Right lobe of liver (tissue), 6 donors: ENCODE measurements at regions not wholly inside any gene's neighbourhood (a gene's known extent, or its start where the extent isn't known, plus 50 kb on each side); places are given as distances from the start of the nearest gene placed in this dataset.
"Not testable (repeated sequence)": the region's sequence is repeated elsewhere in the genome, so short reads cannot be mapped to it uniquely, and the experiment has no call there.

Experiments used
- ATAC-seq, 4 donors: fragments of 200-7000 bp; cut with Tn5 transposase; one replicate each; pipeline ENCODE4 v1.9.1; 2020; ENCODE audit warnings: mild to moderate bottlenecking in 4 of 4, moderate library complexity in 4 of 4
- DNase-seq, 3 donors: peaks; one replicate each; pipeline ENCODE4 v3.0.0-alpha.2; 2020
- H3K27ac ChIP-seq, 3 donors: fragments of 200-600 bp; one replicate each; pipeline ENCODE4 v1.8.0; 2022
- H3K27me3 ChIP-seq, 2 donors: fragments of 200-600 bp; one replicate each; pipeline ENCODE4 v1.8.0; 2022
- H3K36me3 ChIP-seq, 4 donors: fragments of 200-600 bp; sonication (generic) in 1 of 4; one replicate each; pipeline versions ENCODE4 v1.5.1 to v1.8.0; 2017 to 2022; ENCODE audit warnings: control low read depth in 1 of 4
- H3K4me1 ChIP-seq, 4 donors: fragments of 200-600 bp; sonication (generic) in 1 of 4; one replicate each; pipeline versions ENCODE4 v1.5.1 to v1.8.0; 2017 to 2022; ENCODE audit warnings: control low read depth in 1 of 4
- H3K4me3 ChIP-seq, 3 donors: fragments of 200-600 bp; one replicate each; pipeline ENCODE4 v1.8.0; 2022
- H3K9me3 ChIP-seq, 4 donors: fragments of 200-600 bp; sonication (generic) in 1 of 4; one replicate each; pipeline versions ENCODE4 v1.5.1 to v1.8.0; 2017 to 2022; ENCODE audit warnings: control low read depth in 1 of 4
- POLR2A ChIP-seq: fragments of 450-650 bp; IDR thresholded peaks from one replicate; pipeline ENCODE4 v1.6.1; 2017; ENCODE audit warnings: antibody characterized with exemption, mild to moderate bottlenecking
- WGBS: methylation state at CpG from one replicate; pipeline ENCODE4 v1.1.6; 2018; ENCODE audit warnings: low coverage, low lambda C conversion rate; ENCODE audit not compliant: insufficient coverage; ENCODE audit errors: missing lambda C conversion rate; 5-methylcytosine and 5-hydroxymethylcytosine counted together
- intact Hi-C, 2 donors: fragments of 100-400 bp; cut with DNase I; formaldehyde crosslinking; loops; one replicate each; pipeline versions ENCODE4 v1.11.2 to v1.14.1; 2022
- TF ChIP-seq, protein P1 (sequence below), 4 donors: fragments of 200-600 bp in 3 of 4; fragments of 450-650 bp in 1 of 4; IDR thresholded peaks; one replicate each; pipeline versions ENCODE4 v1.5.1 to v1.8.0; 2016 to 2022; ENCODE audit warnings: antibody characterized with exemption in 4 of 4, mild to moderate bottlenecking in 2 of 4
- donor health status: DM: no; HTN: yes; CAD: no.
- donor health status: DM: no; HTN: no; CAD: no.
- donor health status: DM: no; HTN: no; CAD: no.
- donor health status: DM: no; HTN: yes; CAD: no.
- donor health status: DM: no; HTN: yes; CAD: no.

DNA sequence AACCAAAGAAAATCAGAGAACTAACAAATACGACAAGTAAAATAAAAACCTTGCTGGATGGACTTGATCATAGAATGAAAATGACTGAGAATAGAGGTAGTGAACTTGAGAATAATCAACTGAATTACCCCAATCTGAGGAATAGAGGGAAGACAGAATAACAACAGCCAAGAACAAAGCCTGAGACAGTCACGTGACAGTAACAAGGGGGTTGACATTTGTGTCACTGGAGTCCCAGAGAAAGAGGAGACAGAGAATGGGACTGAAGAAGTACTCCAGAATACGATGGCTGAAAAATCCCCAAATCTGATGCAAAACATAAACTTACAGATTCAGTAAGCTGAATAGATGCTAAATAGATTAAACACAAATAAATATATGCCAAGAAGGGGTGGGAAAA is 248.5 kb upstream of the HDAC4 start:
- TF ChIP-seq, protein P1, sequence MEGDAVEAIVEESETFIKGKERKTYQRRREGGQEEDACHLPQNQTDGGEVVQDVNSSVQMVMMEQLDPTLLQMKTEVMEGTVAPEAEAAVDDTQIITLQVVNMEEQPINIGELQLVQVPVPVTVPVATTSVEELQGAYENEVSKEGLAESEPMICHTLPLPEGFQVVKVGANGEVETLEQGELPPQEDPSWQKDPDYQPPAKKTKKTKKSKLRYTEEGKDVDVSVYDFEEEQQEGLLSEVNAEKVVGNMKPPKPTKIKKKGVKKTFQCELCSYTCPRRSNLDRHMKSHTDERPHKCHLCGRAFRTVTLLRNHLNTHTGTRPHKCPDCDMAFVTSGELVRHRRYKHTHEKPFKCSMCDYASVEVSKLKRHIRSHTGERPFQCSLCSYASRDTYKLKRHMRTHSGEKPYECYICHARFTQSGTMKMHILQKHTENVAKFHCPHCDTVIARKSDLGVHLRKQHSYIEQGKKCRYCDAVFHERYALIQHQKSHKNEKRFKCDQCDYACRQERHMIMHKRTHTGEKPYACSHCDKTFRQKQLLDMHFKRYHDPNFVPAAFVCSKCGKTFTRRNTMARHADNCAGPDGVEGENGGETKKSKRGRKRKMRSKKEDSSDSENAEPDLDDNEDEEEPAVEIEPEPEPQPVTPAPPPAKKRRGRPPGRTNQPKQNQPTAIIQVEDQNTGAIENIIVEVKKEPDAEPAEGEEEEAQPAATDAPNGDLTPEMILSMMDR (IDR thresholded peaks at IDR 0.05) = no peak
- no peak for TF ChIP-seq POLR2A
- H3K27ac ChIP-seq = no peak overlapping the region
- no peak overlapping the region for H3K4me3 ChIP-seq
- intact Hi-C loops = no loop called here
- no peaks in the 10 kb centered on the region for H3K9me3 ChIP-seq
- DNase-seq = no peak
- WGBS = 55% methylated on average over 3 of the region's 3 CpGs
- no peak for ATAC-seq
- no peaks in the 10 kb centered on the region for H3K27me3 ChIP-seq
- no peaks in the 10 kb centered on the region for H3K36me3 ChIP-seq
- no peaks in the 10 kb centered on the region for H3K4me1 ChIP-seq

DNA sequence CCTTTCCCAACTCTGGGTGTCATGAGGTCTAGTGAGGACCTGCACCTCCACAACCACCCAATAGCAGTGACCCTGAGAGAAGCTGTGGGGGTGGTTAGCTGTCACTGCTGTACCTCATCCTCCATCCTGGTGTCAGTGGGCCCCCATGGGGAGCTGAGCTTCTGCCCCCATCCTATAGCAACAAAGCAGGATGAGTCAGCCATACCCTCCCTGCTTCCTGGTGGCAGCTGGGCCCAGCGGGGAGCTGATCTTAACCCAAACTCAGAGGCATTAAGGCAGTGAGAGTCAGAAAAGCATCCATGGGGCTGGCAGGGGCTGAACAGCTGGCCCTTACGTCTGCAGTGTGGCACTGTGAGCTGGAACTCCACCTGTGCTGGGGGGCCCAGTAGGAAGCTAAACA is 247.8 kb upstream of the HDAC4 start:
- Histone ChIP-seq H3K36me3 (no peaks in the 10 kb centered on the region), H3K9me3 (no peaks in the 10 kb centered on the region), H3K27ac (no peak overlapping the region), H3K27me3 (no peaks in the 10 kb centered on the region), H3K4me1 (no peaks in the 10 kb centered on the region), H3K4me3 (no peak overlapping the region)
- no peak for TF ChIP-seq POLR2A
- TF ChIP-seq, protein P1 (IDR thresholded peaks at IDR 0.05) = no peak
- intact Hi-C loops = no loop called here
- DNase-seq (no peak), ATAC-seq (peak in 1 of 4 donors; percentile 18)
- WGBS = no CpG with 5 or more reads among the region's 2 CpGs

GRCh38 chr2:239647052-239647819 is 246.4 kb upstream of the HDAC4 start:
- H3K36me3 ChIP-seq = no peaks in the 10 kb centered on the region
- TF ChIP-seq POLR2A = no peak
- TF ChIP-seq, protein P1 (IDR thresholded peaks at IDR 0.05) = no peak
- ATAC-seq (no peak), DNase-seq (no peak)
- no peak overlapping the region for H3K27ac ChIP-seq
- no peaks in the 10 kb centered on the region for H3K4me1 ChIP-seq
- no peak overlapping the region for H3K4me3 ChIP-seq
- H3K27me3 ChIP-seq = no peaks in the 10 kb centered on the region
- intact Hi-C loops = no loop called here
- no peaks in the 10 kb centered on the region for H3K9me3 ChIP-seq
- WGBS = 47% methylated on average over 9 of the region's 9 CpGs

DNA sequence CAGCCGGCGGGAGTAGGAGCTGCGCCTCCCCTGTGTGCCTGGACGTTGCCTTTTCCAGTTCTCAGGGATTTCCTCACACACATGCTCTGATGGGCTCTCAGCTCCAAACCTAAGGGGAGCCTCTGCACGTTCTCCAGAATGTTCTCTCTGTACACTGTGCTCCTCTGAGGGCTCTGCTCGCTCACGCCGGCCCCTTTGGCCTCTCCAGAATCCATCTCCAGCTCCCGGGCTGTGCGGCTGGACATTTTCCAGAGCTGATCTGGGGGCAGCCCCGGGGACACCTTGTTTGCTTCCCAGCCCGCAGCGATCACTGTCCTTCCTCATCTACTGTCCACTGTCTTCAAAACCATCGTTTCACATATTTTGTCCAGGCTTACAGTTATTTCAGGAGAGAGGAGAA is 245.4 kb upstream of the HDAC4 start:
- no peak for DNase-seq
- Histone ChIP-seq H3K27me3 (no peaks in the 10 kb centered on the region), H3K4me3 (no peak overlapping the region), H3K27ac (no peak overlapping the region), H3K9me3 (no peaks in the 10 kb centered on the region), H3K4me1 (no peaks in the 10 kb centered on the region), H3K36me3 (no peaks in the 10 kb centered on the region)
- no peak for ATAC-seq
- intact Hi-C loops = no loop called here
- no peak for TF ChIP-seq POLR2A
- TF ChIP-seq, protein P1 (IDR thresholded peaks at IDR 0.05) = no peak
- 54% methylated on average over 9 of the region's 14 CpGs for WGBS

GRCh38 chr2:239644594-239644993 is 243.8 kb upstream of the HDAC4 start:
- H3K9me3 ChIP-seq, H3K4me1 ChIP-seq, H3K27me3 ChIP-seq, H3K27ac ChIP-seq, ATAC-seq, intact Hi-C loops, H3K4me3 ChIP-seq, DNase-seq, H3K36me3 ChIP-seq: not testable (repeated sequence)
- WGBS = no CpG with 5 or more reads among the region's 25 CpGs
